ENCODE measurements at regions not wholly inside any gene's neighbourhood (a gene's known extent, or its start where the extent isn't known, plus 50 kb on each side); places are given as distances from the start of the nearest gene placed in this dataset.

DNA sequence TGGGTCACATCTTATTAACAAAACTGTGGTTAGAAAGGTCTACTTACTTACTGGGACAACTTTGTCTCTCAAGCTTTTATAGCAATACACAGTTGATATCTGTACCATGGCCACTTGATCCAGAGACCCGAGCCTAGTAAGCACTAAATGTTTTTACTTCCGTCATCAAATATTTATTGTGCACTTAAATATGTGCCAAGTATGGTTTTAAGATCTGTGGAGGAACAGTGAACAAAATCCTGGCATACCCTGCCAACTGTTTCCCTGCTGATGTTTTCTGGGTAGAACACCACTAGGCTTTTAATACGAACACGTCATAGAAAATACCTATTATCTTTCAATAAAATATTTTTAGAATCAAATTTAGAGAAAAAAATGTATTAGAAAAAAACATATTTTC is 574.8 kb downstream of the HACE1 start:
- H3K27ac ChIP-seq (ENCODE audit: low read depth in 2 of 2, low read length in 2 of 2): no peak overlapping the region
- no peak for FAIRE-seq
- no peak overlapping the region for H3K9ac ChIP-seq (ENCODE audit: low read length in 3 of 3)
- TF ChIP-seq, protein P1, sequence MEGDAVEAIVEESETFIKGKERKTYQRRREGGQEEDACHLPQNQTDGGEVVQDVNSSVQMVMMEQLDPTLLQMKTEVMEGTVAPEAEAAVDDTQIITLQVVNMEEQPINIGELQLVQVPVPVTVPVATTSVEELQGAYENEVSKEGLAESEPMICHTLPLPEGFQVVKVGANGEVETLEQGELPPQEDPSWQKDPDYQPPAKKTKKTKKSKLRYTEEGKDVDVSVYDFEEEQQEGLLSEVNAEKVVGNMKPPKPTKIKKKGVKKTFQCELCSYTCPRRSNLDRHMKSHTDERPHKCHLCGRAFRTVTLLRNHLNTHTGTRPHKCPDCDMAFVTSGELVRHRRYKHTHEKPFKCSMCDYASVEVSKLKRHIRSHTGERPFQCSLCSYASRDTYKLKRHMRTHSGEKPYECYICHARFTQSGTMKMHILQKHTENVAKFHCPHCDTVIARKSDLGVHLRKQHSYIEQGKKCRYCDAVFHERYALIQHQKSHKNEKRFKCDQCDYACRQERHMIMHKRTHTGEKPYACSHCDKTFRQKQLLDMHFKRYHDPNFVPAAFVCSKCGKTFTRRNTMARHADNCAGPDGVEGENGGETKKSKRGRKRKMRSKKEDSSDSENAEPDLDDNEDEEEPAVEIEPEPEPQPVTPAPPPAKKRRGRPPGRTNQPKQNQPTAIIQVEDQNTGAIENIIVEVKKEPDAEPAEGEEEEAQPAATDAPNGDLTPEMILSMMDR (IDR thresholded peaks at IDR 0.05; ENCODE audit: borderline replicate concordance, extremely low read depth, insufficient read depth): no peak
- H3K27me3 ChIP-seq (ENCODE audit: control insufficient read depth, insufficient read depth, low read length): no peaks in the 10 kb centered on the region
- no peak for DNase-seq
- no peaks in the 10 kb centered on the region for H3K4me1 ChIP-seq (ENCODE audit: control insufficient read depth in 2 of 3, insufficient read depth in 2 of 3, low read depth in 1 of 3, low read length in 3 of 3)
- H3K4me3 ChIP-seq (ENCODE audit: low read length in 3 of 3): no peak overlapping the region
- H3K36me3 ChIP-seq (ENCODE audit: control insufficient read depth in 2 of 3, insufficient read depth in 3 of 3, low read length in 3 of 3): no peaks in the 10 kb centered on the region
- no peaks in the 10 kb centered on the region for H3K9me3 ChIP-seq (ENCODE audit: control insufficient read depth in 2 of 3, insufficient read depth in 1 of 3, low read length in 3 of 3)
- intact Hi-C loops (cut with DNase I): no loop called here

DNA sequence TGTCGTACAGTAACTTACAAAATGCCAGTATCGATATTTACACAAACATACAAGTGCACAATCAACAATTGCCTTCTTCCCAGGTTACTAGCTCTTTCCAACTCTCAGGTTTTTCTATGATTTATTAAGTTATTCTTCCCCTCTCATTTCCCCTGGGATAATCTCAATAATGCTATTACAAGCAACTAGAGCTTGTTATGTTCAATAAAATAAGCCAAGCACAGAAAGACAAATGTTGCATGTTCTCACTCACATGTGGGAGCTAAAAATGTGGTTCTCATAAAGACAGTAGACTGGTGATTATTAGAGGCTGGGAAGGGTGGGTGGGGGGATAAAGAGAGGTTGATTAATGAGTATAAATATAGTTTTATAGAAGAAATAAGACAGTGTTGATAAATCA is 577.1 kb downstream of the HACE1 start:
- Histone ChIP-seq H3K36me3 (ENCODE audit: control insufficient read depth in 2 of 3, insufficient read depth in 3 of 3, low read length in 3 of 3) (no peaks in the 10 kb centered on the region), H3K27me3 (ENCODE audit: control insufficient read depth, insufficient read depth, low read length) (no peaks in the 10 kb centered on the region), H3K4me3 (ENCODE audit: low read length in 3 of 3) (no peak overlapping the region), H3K4me1 (ENCODE audit: control insufficient read depth in 2 of 3, insufficient read depth in 2 of 3, low read depth in 1 of 3, low read length in 3 of 3) (no peaks in the 10 kb centered on the region), H3K9me3 (ENCODE audit: control insufficient read depth in 2 of 3, insufficient read depth in 1 of 3, low read length in 3 of 3) (no peaks in the 10 kb centered on the region), H3K9ac (ENCODE audit: low read length in 3 of 3) (no peak overlapping the region), H3K27ac (ENCODE audit: low read depth in 2 of 2, low read length in 2 of 2) (no peak overlapping the region)
- DNase-seq: no peak
- intact Hi-C loops (cut with DNase I): no loop called here
- FAIRE-seq: no peak
- TF ChIP-seq, protein P1 (IDR thresholded peaks at IDR 0.05; ENCODE audit: borderline replicate concordance, extremely low read depth, insufficient read depth): no peak

DNA sequence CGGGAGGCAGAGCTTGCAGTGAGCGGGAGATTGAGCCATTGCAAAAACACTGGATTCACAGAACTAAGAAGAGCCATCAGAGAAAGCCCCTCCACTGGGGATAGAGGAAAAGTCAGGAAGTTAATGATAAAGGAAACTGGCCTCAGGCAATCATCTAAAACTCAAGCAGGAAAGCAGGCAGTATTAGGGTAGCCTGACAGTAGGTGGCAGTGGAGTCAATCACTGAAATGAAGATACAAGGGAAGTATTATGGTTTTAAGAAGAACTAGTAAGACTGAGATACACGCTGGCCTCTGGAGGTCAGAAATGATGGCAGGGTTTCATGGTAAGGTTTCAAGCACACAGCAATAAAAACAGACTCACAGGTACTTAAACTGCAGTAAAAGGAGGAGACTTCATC is 578.3 kb downstream of the HACE1 start:
- H3K27me3 ChIP-seq (ENCODE audit: control insufficient read depth, insufficient read depth, low read length): no peaks in the 10 kb centered on the region
- intact Hi-C loops (cut with DNase I): no loop called here
- H3K27ac ChIP-seq (ENCODE audit: low read depth in 2 of 2, low read length in 2 of 2): no peak overlapping the region
- H3K36me3 ChIP-seq (ENCODE audit: control insufficient read depth in 2 of 3, insufficient read depth in 3 of 3, low read length in 3 of 3): no peaks in the 10 kb centered on the region
- DNase-seq (no peak), FAIRE-seq (no peak)
- H3K4me3 ChIP-seq (ENCODE audit: low read length in 3 of 3): no peak overlapping the region
- no peaks in the 10 kb centered on the region for H3K9me3 ChIP-seq (ENCODE audit: control insufficient read depth in 2 of 3, insufficient read depth in 1 of 3, low read length in 3 of 3)
- H3K4me1 ChIP-seq (ENCODE audit: control insufficient read depth in 2 of 3, insufficient read depth in 2 of 3, low read depth in 1 of 3, low read length in 3 of 3): no peaks in the 10 kb centered on the region
- H3K9ac ChIP-seq (ENCODE audit: low read length in 3 of 3): no peak overlapping the region
- TF ChIP-seq, protein P1 (IDR thresholded peaks at IDR 0.05; ENCODE audit: borderline replicate concordance, extremely low read depth, insufficient read depth): no peak

DNA sequence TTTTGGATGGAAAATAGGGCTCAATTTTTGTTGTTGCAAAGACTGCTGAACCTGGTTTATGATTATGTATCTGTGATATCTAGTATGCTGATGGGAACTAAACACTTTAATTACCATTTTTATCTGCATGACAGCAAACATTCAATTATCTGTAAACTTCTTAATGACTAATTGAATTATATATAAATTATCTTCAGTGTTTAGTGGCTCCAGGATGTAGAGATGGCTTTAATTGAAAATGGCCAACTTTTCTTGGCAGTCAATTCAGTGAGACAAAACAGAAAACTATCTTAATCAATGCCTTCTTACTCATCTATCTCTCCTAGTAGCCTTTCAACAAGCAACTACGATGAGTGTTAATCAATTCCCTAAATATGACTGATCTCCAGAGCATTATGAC is 591.3 kb downstream of the HACE1 start:
- Histone ChIP-seq H3K27me3 (ENCODE audit: control insufficient read depth, insufficient read depth, low read length) (no peaks in the 10 kb centered on the region), H3K9me3 (ENCODE audit: control insufficient read depth in 2 of 3, insufficient read depth in 1 of 3, low read length in 3 of 3) (no peaks in the 10 kb centered on the region), H3K4me1 (ENCODE audit: control insufficient read depth in 2 of 3, insufficient read depth in 2 of 3, low read depth in 1 of 3, low read length in 3 of 3) (no peaks in the 10 kb centered on the region), H3K4me3 (ENCODE audit: low read length in 3 of 3) (no peak overlapping the region), H3K9ac (ENCODE audit: low read length in 3 of 3) (no peak overlapping the region), H3K27ac (ENCODE audit: low read depth in 2 of 2, low read length in 2 of 2) (no peak overlapping the region), H3K36me3 (ENCODE audit: control insufficient read depth in 2 of 3, insufficient read depth in 3 of 3, low read length in 3 of 3) (no peaks in the 10 kb centered on the region)
- no peak for DNase-seq
- intact Hi-C loops (cut with DNase I): no loop called here
- TF ChIP-seq, protein P1 (IDR thresholded peaks at IDR 0.05; ENCODE audit: borderline replicate concordance, extremely low read depth, insufficient read depth): no peak
- no peak for FAIRE-seq
